Large intestine (tissue), 3 donors: ENCODE measurements at regions not wholly inside any gene's neighbourhood (a gene's known extent, or its start where the extent isn't known, plus 50 kb on each side); places are given as distances from the start of the nearest gene placed in this dataset.

Experiments used
- DNase-seq, 2 donors: peaks; one replicate each; pipeline versions ENCODE4 v3.0.0 to v3.0.0-alpha.2; 2013
- H3K27ac ChIP-seq: one replicate; pipeline ENCODE4 v1.5.1; 2013; ENCODE audit warnings: low read length
- H3K27me3 ChIP-seq: 2 replicates; pipeline ENCODE4 v1.6.1; 2013; ENCODE audit warnings: low read length; ENCODE audit not compliant: control insufficient read depth, insufficient read depth
- H3K36me3 ChIP-seq: 2 replicates; pipeline ENCODE4 v1.6.1; 2013; ENCODE audit warnings: low read length; ENCODE audit not compliant: control insufficient read depth, insufficient read depth
- H3K4me1 ChIP-seq: one replicate; pipeline ENCODE4 v1.6.1; 2013; ENCODE audit warnings: low read length; ENCODE audit not compliant: control insufficient read depth, insufficient read depth
- H3K4me3 ChIP-seq: one replicate; pipeline ENCODE4 v1.5.1; 2013; ENCODE audit warnings: low read length
- H3K9me3 ChIP-seq: one replicate; pipeline ENCODE4 v1.6.1; 2013; ENCODE audit warnings: mild to moderate bottlenecking, low read depth, low read length, moderate library complexity; ENCODE audit not compliant: control insufficient read depth
- WGBS: methylation state at CpG from one replicate; pipeline ENCODE4 v1.1.5; 2013; ENCODE audit warnings: low lambda C conversion rate; ENCODE audit not compliant: insufficient coverage; 5-methylcytosine and 5-hydroxymethylcytosine counted together

DNA sequence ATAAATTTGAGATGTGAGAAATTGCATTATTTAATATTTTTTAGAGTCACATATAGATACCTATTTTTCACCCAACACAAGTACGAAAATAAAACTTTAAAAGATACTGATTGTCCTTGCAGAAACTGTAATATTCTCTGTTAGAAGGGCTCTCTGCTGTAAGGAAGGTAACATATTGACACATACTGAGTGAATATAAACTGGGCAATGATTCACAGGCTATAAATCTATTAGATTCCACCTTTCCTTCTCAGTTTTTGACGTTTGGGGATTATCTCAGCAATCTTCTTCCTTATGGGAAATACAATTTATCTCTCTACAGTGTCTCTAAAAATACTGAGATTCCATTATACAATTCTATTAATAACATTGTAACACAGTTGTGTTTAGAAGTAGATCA, 229.1 kb upstream of the MAP2 start:
- WGBS = 56% methylated on average over 2 of the region's 2 CpGs
- Histone ChIP-seq H3K4me1 (no peaks in the 10 kb centered on the region), H3K4me3 (no peak overlapping the region), H3K9me3 (no peaks in the 10 kb centered on the region), H3K27ac (no peak overlapping the region), H3K27me3 (no peaks in the 10 kb centered on the region), H3K36me3 (no peaks in the 10 kb centered on the region)
- DNase-seq = no peak

DNA sequence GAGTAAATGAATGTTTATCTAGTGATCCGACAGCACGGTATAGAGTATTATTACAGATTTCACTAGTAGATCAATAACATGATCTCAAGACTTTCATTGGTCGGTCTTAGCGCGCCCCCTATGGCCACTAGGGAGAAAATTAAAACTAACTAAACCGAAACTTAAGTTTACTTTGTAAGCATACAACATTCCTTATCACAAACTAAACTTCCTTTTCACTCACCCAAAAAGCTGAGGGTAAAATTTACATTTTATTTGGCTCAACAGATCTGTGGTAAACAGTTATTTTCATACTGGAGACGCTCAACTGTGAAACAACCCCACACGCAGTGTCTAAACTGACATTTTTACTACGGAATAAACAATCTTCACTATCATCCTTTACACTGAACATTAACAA, 215.6 kb upstream of the MAP2 start:
- WGBS = 48% methylated on average over 3 of the region's 9 CpGs
- Histone ChIP-seq H3K27ac (no peak overlapping the region), H3K9me3 (peaks cover 7% of the 10 kb centered on the region), H3K4me3 (no peak overlapping the region), H3K36me3 (no peaks in the 10 kb centered on the region), H3K27me3 (no peaks in the 10 kb centered on the region), H3K4me1 (no peaks in the 10 kb centered on the region)
- DNase-seq = peak in 1 of 2 donors; percentile 2

DNA sequence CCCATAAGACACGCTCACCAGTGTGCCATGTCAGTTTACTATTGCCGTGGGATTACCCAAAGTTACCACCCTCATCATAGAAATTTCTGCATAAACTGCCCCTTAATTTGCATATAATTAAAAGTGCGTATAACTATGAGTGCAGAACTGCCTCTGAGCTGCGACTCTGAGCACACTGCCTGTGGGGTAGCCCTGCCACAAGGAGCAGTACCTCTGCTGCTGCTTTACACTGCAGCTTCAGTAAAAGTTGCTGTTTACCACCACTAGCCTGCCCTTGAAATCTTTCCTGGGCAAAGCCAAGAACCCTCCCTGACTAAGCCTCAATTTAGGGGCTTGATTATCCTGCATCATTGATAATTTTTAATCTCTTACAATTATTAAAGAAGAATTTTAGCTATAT, 213.9 kb upstream of the MAP2 start:
- Histone ChIP-seq H3K4me3 (no peak overlapping the region), H3K36me3 (no peaks in the 10 kb centered on the region), H3K9me3 (peaks cover 7% of the 10 kb centered on the region), H3K27ac (no peak overlapping the region), H3K27me3 (no peaks in the 10 kb centered on the region), H3K4me1 (no peaks in the 10 kb centered on the region)
- DNase-seq = no peak
- no CpG with 5 or more reads among the region's 4 CpGs for WGBS

DNA sequence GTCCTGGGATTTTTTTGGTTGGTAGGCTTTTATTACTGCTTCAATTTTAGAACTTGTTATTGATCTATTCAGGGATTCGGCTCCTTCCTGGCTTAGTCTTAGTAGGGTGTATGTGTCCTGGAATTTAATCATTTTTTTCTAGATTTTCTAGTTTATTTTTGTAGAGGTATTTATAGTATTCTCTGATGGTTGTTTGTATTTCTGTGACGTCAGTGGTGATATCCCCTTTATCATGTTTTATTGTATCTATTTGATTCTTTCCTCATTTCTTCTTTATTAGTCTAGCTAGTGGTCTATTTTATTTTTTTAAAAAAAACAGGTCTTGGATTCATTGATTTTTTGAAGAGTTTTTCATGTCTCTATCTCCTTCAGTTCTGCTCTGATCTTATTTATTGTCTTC, 193.3 kb upstream of the MAP2 start:
- H3K9me3 ChIP-seq = no peaks in the 10 kb centered on the region
- DNase-seq = no peak
- H3K27me3 ChIP-seq = no peaks in the 10 kb centered on the region
- no peak overlapping the region for H3K4me3 ChIP-seq
- H3K27ac ChIP-seq = no peak overlapping the region
- H3K4me1 ChIP-seq = no peaks in the 10 kb centered on the region
- H3K36me3 ChIP-seq = no peaks in the 10 kb centered on the region
- 78% methylated on average over 2 of the region's 2 CpGs for WGBS

DNA sequence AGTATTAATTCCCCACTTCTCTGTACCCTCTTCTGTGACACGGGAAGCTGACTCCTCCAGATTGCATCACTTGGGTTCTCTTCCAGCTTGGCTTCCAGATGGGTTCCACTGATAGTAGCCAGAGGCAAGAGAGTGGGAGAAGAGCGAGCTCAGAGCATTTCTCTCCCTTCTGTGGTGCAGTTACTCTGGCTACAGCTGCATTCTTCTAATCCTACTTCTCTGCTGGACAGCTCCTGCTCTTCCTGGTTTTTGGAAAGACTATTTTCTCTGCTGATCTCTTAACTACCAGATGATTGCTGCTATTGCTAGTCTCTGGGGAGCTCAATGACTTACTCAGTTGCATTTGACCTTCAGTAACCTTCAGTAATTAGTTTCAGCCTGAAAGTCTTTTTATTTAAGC, 187.5 kb upstream of the MAP2 start:
- H3K36me3 ChIP-seq = no peaks in the 10 kb centered on the region
- H3K4me1 ChIP-seq = no peaks in the 10 kb centered on the region
- H3K27me3 ChIP-seq = no peaks in the 10 kb centered on the region
- WGBS = no CpG with 5 or more reads among the region's 2 CpGs
- DNase-seq = no peak
- H3K9me3 ChIP-seq = no peaks in the 10 kb centered on the region
- no peak overlapping the region for H3K27ac ChIP-seq
- H3K4me3 ChIP-seq = no peak overlapping the region

DNA sequence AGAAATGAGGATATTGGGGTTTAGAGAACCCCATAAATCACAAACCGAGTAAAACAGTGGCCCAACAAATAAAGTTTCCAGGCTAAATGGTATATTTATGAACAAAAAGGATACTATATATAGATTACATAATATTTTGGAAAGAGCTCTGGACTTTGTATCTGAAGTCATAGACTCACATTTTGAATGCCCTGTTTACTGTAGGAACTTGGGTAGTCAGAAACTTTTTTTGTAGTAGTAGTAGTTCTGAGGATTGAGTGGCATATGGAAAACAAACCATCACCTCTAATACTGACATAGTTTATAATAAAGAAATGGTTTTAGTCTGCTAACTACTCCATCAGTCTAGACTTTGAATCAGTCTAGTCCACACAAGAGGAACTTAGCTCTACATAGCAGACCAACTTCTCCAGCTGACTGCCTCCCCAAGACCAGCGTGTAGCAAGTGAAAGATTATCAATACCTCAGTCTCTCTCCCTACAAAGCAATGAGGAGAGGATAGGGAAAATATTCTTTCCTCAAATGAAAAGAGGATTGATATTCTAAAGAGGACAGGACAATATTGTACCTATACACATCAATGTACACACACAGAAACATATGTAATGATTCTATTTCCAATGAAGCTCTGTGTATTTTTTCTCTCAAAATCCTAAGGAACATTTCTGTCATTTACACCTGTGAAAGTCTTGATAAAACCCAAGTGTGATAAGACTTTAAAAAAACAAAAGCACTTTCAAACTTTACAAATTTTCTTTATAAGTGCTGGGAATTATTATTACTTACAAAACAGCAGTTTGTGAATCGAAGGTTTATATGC, 184.9 kb upstream of the MAP2 start:
- WGBS = 100% methylated on average over 1 of the region's 3 CpGs
- H3K27ac ChIP-seq = no peak overlapping the region
- H3K4me1 ChIP-seq = no peaks in the 10 kb centered on the region
- no peaks in the 10 kb centered on the region for H3K27me3 ChIP-seq
- no peaks in the 10 kb centered on the region for H3K9me3 ChIP-seq
- H3K4me3 ChIP-seq = no peak overlapping the region
- H3K36me3 ChIP-seq = no peaks in the 10 kb centered on the region
- no peak for DNase-seq

DNA sequence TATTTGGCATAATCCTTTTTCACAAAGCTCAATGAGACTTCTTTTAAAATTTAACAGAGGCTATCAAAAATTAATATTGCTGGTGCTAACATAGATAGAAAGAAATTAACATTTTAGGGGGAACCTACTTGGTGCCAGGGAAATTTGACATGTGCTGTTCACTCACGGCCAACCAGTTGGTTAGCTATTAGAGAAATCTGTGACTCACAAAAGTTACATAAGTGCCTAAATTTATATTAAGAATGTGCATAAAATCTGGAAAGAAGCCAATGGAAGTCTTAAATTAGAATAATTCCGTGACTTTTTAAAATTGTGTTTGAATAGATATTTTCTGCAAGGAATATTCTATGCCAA, 184.3 kb upstream of the MAP2 start:
- H3K27ac ChIP-seq = no peak overlapping the region
- H3K4me1 ChIP-seq = no peaks in the 10 kb centered on the region
- no peaks in the 10 kb centered on the region for H3K36me3 ChIP-seq
- no peak for DNase-seq
- no peaks in the 10 kb centered on the region for H3K9me3 ChIP-seq
- no peaks in the 10 kb centered on the region for H3K27me3 ChIP-seq
- H3K4me3 ChIP-seq = no peak overlapping the region
- 100% methylated on average over 1 of the region's 2 CpGs for WGBS

DNA sequence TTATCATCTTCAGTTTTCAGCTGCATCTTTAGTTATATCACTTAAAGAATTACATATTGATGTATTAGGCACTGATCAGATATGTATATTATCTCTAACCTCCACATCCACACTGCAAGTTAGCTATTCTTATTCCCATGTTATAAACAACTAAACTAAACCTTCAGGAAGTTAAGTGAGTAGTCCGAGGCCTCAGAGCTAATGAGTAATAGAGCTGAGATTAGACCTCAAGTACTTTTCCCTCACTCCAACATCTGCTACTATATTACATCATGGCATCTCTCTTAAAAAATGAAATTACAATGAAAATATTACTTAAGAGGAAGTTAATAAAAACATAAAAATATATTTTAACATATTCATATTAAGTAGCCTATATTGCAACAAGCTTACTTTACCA, 183.6 kb upstream of the MAP2 start:
- WGBS = no CpG with 5 or more reads among the region's 1 CpG
- DNase-seq = no peak
- H3K36me3 ChIP-seq = no peaks in the 10 kb centered on the region
- no peaks in the 10 kb centered on the region for H3K9me3 ChIP-seq
- H3K27me3 ChIP-seq = no peaks in the 10 kb centered on the region
- no peak overlapping the region for H3K4me3 ChIP-seq
- H3K4me1 ChIP-seq = no peaks in the 10 kb centered on the region
- H3K27ac ChIP-seq = no peak overlapping the region

DNA sequence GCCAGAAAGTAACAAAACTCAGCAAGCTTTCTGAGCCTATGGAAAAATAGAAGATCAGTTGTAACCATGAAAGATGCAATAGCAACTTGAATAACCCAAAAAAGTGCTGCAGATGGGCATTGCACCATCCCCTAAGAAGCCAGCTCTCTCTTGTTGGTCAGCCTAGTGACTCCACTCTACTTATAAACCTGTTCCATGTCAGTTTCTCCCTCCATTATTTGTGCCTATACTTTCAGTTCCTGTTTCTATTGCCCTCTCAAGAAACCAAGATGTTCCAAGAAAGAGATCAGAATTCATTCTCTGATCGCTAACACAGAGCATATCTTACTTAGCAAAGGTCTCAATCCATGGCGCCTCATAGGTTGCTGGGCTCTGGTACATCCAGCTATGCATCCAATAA, 170.3 kb upstream of the MAP2 start:
- WGBS = no CpG with 5 or more reads among the region's 2 CpGs
- Histone ChIP-seq H3K4me3 (no peak overlapping the region), H3K9me3 (no peaks in the 10 kb centered on the region), H3K27me3 (no peaks in the 10 kb centered on the region), H3K27ac (no peak overlapping the region), H3K36me3 (no peaks in the 10 kb centered on the region), H3K4me1 (no peaks in the 10 kb centered on the region)
- DNase-seq = no peak

DNA sequence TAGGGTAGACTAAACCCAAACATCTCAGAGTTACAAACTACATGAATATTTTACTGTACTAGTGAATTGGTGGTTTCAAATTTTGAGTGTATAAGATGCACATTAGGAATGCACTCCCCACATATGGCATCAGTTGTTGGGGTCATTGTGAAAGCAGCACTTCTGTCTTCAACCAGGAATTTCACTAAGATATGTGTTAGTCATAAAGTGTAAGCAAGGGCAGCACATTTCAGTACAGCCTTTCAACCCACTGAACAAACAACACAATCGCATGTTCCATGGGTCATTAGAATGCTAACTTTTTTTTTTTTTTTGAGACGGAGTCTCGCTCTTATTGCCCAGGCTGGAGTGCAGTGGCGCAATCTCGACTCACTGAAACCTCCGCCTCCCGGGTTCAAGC, 164.1 kb upstream of the MAP2 start:
- Histone ChIP-seq H3K4me1 (no peaks in the 10 kb centered on the region), H3K27me3 (no peaks in the 10 kb centered on the region), H3K4me3 (no peak overlapping the region), H3K36me3 (no peaks in the 10 kb centered on the region), H3K9me3 (no peaks in the 10 kb centered on the region), H3K27ac (no peak overlapping the region)
- WGBS = no CpG with 5 or more reads among the region's 7 CpGs
- DNase-seq = no peak

DNA sequence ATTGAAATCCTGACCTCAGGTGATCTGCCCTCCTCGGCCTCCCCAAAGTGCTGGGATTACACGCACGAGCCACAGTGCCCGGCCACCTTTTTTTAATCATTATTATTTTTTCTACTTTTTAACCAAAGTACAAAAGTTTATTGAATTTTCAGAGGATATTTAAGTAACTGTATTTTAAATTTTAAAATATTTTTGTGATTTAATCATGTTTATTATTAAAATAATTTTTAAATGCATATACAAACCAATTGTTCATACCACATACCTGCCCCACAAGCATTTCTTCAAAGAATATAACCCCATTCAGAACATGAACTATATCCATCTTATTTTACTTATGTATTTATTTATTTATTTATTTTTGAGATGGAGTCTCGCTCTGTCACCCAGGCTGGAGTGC, 163.6 kb upstream of the MAP2 start:
- Histone ChIP-seq H3K27ac (no peak overlapping the region), H3K36me3 (no peaks in the 10 kb centered on the region), H3K4me1 (no peaks in the 10 kb centered on the region), H3K27me3 (no peaks in the 10 kb centered on the region), H3K9me3 (no peaks in the 10 kb centered on the region), H3K4me3 (no peak overlapping the region)
- WGBS = no CpG with 5 or more reads among the region's 5 CpGs
- no peak for DNase-seq
